Right lung (tissue), 2 donors: ENCODE measurements at regions not wholly inside any gene's neighbourhood (a gene's known extent, or its start where the extent isn't known, plus 50 kb on each side); places are given as distances from the start of the nearest gene placed in this dataset.
A peak's percentile ranks its signal among the peaks of the same experiment; 100 is the strongest.
"Not testable (repeated sequence)": the region's sequence is repeated elsewhere in the genome, so short reads cannot be mapped to it uniquely, and the experiment has no call there.

Experiments used
- DNase-seq, 2 donors: peaks; one replicate each; pipeline ENCODE4 v3.0.0-alpha.2; 2013

DNA sequence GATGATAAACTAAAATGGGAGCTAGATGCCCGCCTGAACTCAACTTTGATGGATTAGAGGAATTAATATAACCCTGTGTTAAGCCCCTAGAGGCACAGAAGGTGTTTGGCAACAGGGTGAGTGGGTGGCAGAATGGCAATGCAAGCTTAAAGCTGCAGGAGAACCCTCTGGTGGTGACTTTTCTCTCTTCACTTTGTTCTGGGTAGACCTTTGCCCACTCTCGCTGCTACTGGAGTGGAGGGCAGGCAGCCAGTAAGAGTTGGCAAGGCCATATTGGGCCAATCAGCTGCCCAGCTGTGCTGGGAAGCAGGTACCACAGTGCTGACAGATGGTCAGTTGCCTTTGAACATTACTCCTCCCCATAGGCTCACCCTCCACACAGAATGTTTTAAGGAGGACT, 468.2 kb downstream of the MMUT start:
- no peak for DNase-seq

DNA sequence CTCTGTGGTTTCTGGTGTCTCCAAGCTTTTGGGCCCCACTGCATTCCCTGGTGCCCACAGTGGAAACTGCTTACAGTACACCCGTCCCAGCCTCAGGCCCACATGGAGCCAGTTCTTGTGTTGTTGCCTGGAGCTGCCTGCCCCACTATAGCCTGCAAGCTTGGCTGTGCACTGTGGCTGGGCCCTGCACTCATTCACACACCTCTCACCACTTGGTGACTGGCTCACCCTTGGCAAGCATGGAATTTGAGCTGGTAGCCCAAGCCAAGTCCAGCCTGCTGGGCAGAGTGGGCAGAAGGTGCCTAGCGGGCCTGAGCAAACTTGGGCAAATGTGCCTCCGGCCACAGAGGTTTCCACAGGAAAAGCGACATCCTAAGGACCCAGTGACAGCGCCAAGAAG, 472.3 kb downstream of the MMUT start:
- DNase-seq, result no peak

DNA sequence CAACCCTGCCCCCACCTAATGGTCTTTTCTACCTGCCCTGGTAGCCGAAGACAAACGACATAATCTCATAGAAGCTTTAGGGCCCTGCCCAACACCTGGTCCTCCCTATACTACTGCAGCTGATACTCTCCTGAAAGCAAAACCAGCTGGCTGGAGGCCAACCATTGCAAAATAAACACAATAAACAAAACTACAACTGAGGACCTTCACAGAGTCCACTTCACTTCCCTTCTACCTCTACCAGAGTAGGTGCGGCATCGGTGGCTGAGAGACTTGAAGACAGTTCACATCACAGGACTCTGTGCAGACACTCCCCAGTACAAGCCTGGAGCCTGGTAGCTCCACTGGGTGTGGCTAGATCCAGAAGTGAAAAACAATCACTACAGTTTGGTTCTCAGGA, 476.2 kb downstream of the MMUT start:
- DNase-seq, result no peak

DNA sequence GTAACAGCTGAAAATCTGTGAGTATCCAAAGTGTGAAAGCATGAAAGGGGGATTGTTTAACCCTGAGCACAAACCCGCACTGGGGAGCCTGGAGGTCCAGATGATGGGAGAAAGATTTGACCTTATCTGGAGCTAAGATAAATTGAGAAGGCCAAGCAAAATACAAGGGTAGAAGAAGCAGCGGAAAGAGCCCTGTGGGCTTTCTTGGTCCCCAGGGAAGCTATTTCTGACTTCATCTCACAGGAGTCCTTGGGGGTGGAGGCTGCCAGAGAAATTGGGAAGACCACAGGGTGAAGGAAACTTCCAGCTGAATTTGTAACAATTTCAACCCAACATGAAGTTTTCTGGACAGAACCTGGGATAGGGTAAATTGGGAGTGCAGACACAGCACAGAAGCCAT, 476.9 kb downstream of the MMUT start:
- DNase-seq, result no peak

DNA sequence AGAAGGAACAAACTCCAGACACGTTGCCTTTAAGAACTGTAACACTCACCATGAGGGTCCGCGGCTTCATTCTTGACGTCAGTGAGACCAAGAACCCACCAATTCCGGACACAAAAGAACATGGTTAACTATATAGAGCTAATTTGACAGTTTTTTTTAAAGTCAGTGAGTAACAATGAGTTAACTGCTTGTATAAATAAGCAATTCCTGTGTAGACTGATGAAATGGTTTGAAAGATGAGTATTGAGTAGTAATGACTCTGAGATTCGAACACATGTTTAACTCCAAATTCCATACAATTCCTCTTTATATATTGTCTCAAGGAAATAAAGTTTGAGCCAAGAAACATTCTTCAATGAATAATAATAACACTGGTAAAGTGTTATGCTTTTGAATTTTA, 478.0 kb downstream of the MMUT start:
- DNase-seq, result no peak

DNA sequence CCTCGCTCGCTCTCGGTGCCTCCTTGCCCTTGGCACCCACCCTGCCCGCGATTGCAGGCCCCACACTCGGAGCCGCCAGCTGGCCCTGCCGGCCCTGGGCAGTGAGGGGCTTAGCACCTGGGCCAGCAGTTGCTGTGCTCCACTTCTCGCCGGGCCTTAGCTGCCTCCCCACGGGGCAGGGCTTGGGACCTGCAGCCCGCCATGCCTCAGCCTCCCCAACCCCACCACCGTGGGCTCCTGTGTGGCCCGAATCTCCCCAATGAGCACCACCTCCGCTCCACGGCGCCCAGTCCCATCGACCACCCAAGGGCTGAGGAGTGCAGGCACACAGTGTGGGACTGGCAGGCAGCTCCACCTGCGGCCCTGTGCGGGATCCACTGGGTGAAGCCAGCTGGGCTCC, 479.1 kb downstream of the MMUT start:
- DNase-seq, result not testable (repeated sequence)

DNA sequence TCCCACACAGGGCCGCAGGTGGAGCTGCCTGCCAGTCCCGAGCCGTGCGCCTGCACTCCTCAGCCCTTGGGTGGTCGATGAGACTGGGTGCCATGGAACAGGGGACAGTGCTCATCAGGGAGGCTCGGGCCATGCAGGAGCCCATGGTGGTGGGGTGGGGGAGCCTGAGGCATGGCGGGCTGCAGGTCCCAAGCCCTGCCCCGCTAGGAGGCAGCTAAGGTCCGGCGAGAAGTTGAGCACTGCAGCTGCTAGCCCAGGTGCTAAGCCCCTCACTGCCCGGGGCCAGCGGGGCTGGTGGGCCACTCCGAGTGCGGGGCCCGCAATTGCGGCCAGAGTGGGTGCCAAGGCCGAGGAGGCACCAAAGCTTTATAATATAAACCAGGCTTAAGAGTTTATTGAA, 479.7 kb downstream of the MMUT start:
- DNase-seq, result no peak

DNA sequence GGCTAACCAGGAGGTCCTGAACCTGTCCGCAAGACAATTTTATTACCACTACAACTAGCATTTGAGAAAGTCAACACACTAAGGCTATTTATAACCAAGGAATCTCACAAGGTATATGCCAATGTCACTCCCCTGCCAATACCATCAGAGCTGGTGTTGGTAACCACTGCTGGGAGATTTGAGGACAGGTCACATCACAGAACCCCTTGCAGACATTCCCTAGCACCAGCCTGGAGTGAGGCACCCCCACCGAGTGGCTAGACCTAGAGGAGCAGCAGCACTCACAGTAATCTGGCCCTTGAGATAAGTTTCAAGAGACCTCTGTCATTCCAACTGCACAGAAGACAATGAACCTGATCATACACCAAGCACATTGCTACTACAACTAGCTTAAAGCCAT, 483.2 kb downstream of the MMUT start:
- DNase-seq, result no peak

DNA sequence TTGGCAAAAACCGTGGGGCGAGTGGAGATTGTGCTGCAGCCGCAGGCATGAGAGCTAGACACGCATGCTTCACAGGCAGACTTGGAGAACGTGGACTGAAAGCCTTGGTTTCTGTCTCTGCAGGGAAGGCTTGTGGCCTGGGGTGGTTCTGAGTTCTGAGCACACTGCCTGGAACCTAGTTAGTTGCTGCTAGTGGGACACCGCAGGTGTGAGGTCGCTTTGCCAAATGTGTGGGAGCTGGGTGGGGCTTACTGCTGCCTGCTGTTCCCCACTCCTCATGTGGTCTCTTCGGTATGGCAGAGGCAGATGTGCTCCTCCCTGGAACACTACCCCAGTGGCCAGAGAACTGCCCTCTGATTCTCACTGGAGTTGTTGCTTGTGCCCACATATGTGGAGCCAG, 484.0 kb downstream of the MMUT start:
- no peak for DNase-seq

DNA sequence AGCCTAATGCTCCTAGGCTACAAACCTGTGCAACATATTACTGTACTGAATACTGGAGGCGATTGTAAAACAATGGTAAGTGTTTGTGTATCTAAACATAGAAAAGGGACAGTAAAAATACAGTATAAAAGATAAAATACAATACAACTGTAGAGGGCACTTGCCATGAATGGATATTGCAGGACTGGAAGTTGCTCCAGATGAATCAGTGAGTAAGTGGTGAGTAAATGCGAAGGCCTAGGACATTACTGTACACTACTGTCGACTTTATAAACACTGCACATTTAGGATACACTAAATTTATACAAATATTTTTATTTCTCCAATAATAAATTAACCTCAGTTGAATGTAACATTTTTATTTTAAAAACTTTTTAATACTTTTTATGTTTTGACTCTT, 485.0 kb downstream of the MMUT start:
- DNase-seq, result no peak

DNA sequence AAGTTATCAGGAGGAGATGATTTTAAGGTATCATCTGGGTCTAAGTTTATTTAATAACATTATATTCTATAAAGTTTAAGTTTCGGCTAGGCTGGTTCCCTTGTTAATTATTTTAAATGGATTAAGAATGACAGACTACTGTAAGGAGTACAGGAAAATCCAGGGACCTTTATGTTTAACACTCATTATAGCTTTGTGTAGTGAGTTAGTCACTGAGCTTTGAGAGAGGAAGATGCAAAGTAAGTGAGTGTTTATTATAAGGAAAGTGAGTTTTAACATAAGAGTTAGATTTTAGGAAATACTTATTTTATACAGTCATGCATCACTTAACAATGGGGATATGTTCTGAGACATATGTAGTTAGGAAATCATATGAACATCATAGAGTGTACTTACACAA, 485.5 kb downstream of the MMUT start:
- no peak for DNase-seq

DNA sequence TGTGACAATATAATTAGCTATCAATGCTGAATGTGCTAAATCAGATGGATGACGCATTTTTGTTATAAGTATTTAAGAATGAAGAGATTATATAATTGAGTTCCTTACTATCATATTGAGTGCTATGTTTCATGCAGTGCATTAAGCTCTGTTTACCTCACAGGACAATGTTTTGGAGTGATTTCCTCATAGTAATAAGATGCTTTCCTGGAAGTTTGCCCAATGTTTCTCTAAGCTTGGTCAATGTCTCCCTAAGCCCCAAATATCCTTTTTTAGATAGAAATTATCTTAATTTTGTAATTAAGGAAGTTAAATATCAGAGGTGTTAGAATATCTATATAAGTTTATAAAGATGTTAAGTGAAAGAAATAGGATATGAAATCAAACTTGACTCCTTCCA, 489.6 kb downstream of the MMUT start:
- DNase-seq, result peak; percentile 11 to 12

DNA sequence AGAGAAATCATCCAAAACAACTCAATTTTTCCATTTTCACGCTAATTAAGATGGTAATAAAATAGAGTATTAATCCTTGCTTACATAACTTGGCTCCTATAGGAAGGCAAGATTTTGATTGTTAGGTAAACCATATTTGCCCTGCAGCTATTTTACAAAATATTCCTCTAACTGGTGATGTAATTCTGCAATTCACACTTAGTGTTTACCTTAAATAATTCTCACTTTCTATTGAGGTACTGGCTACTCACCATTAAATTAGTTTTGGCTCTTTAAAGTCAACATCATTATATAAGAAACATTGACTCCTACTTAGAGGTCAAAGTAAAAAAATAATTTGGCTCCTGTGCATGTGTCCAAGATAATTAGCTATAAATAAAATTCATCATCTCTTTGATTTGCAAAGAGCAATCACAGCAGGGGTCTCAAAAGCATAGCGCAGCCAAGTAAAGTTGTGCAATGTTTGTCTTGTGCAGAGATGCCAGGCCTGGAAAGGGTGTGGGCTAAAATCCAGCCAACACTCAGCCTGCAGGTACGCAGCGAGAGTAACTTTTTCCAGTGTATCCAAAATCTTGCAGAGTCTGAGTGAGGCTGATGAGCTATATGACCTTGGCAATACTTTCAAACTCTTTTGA, 501.2 kb downstream of the MMUT start:
- peak in 1 of 2 donors; percentile 1 for DNase-seq

DNA sequence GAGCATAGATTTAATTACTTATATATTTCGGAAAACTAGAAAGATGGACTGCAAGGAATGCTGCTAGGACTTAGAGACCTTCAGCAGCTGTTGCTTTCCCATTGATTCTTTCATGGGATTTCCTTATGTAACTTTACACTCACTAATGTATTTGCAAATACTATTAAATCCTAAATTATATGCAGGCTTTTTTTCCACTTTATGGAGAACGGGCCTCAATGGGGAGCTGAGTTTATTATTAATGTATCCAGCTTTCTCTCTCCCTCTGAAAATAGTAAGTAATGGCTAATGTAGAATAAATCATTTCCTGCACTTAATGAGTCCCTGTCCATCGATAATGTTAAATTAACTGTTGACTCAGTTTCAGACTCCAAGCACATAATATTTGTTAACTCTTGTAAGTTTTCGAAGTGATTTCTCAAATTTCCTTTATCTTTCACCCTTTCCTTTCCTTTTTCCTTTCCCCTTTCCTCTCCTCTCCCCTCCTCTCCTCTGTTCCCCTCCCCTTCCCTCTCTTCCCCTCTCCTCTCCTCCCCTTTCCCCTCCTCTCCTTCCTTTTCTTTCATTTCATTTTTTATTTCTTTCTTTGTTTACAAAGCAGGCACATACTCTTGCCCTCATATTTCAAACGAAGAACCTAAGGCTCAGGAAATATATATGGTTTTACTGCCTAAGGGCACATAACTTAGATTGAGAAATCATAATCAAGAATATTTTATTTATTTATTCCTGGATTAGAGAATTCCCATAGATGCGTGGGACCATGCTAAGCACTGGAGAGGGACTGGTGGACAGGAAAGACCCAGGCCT, 503.6 kb downstream of the MMUT start:
- DNase-seq, result no peak

DNA sequence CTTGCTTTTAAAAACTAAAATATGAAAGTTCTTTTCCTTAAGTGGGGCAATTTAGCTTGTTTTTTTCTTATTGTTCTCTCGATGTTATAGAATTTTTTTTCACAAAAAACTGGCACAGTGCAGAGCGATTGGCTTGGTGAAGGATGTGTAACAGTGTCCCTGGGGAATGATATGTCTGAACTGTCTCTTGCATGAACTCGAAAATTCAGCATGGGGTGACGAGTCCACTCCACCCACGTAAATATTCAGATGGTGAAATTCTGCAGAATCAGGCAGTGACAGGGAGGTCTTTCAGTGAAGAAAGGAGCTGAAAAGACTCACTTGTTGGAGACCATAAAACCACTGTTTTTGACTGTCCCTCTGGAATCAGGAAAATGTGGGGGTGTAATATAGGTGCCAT, 505.3 kb downstream of the MMUT start:
- no peak for DNase-seq

DNA sequence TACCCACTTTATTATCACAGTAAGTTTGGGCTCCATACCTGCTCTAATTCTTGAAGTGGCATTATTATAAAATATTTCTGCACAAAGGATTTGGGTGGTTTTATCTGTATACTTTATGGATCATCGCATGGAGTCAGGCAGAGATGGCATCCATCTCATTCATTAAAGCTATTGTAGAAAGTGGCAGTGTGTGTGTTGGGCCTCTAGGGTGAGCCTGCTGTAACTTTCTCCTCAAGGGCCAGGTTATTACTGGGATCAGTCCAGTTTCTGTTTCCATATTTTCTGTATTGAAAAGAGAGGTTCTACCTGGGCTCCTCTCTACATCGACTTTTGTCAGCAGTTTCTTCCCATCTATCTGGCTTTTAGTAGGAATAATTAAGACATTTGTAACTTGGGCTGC, 511.1 kb downstream of the MMUT start:
- no peak for DNase-seq

DNA sequence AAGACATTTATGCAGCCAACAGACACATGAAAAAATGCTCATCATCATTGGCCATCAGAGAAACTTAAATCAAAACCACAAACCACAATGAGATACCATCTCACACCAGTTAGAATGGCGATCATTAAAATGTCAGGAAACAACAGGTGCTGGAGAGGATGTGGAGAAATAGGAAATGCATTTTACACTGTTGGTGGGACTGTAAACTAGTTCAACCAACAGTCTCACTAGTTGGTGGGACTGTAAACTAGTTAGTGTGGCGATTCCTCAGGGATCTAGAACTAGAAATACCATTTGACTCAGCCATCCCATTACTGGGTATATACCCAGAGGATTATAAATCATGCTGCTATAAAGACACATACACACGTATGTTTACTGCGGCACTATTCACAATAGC, 518.8 kb downstream of the MMUT start:
- not testable (repeated sequence) for DNase-seq

DNA sequence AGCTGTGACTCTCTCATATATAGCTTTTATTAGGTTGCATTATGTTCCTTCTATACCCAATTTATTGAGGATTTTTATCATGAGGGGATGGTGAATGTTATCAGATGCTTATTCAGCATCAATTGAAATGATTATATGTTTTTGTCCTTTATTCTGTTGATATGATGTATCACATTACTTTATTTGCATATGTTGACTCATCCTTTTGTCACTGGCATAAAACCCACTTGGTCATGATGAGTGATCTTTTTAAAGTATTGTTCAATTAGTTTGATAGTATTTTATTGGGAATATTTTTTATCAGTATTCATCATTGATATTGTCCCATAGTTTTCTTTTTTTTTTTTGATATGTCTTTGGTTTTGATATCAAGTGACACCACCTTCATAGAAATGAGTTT, 529.9 kb downstream of the MMUT start:
- DNase-seq, result no peak

DNA sequence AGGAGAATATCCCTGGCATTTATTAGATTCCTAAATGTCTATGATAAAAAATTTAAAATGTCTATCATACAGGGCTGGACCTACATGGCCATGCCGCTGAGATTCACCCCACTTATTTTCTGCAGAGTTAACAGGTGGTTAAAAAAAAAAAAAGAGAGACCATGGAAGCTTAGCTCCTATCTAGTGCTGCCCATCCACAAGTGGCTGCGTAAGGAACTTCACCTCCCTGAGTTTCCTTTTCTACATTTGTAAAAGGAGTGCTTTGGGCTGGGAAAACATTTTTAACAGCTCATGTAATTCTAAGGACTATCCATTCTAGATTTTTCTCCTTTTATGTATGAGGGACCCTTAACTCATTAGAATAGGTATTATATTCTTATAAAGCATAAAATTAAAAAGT, 534.1 kb downstream of the MMUT start:
- DNase-seq, result no peak

DNA sequence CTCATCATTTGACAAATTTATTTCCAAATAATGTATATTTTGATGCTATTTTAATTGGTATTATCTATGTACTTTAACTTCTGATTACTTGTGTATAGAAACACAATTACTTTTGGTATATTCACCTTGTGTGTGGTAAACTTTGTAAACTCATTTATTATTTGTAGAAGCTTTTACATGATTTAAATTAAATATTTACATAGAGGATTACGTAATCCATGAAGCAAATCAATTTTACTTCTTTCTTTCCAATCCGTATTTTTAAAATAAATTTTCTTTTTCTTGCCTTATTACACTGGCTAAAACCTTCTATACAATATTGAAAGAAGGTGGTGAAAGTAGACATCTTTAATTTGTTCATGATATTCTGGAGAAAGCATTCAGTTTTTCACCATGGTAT, 540.2 kb downstream of the MMUT start:
- no peak for DNase-seq

DNA sequence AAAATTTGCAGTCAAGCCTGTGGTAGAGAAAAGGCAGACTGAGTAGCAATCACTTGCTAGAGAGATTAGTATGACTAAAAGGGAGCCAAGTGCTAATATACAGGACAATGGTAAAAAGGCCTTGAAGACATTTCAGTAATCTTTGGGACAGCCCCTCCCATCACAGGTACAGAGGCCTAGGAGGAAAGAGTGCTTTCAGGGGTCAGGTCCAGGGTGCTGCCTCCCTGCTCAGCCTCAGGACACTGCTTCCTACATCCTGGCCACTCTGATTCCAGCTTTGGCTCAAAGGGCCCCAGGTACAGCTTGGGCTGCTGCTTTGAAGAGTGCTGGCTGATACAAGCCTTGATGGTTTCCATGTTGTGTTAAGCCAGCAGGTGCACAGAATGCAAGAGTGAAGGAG, 543.5 kb downstream of the MMUT start:
- DNase-seq, result no peak

DNA sequence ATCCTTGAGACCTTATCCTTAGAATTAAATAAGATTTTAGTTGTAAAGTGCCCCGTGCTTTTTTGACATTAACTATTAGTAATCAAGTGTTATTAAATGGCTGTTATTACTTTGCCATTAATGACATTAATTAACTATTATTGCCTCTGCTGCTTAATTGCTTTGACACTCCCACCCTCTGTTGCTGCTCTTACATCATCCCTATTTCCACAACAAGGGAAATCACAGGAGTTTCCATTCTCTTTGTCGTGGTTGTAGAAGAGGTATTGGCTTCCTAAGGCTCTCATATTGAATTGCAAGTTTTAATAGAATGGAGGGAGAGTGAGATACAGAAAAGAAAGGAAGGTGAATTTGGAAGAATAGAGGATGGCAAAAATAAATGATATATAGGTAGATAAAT, 545.8 kb downstream of the MMUT start:
- DNase-seq, result no peak

DNA sequence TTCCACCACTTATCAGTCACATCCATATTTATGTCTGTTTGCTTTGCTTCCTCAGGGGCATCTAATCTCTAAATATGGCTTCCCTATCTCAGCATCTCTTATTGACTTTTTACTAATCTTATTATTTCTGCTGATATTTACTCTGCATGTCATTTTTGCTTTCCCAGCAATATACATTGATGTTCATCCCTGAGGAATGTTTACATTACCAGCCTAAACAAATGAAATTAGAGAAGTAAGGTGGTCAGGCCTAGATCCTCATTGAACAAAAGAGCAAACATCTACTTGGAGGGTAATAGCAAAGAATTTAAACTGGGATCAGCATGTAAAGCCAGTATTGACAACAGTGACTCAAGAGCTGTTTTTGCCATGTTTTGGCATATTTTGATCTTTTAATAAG, 546.4 kb downstream of the MMUT start:
- no peak for DNase-seq

DNA sequence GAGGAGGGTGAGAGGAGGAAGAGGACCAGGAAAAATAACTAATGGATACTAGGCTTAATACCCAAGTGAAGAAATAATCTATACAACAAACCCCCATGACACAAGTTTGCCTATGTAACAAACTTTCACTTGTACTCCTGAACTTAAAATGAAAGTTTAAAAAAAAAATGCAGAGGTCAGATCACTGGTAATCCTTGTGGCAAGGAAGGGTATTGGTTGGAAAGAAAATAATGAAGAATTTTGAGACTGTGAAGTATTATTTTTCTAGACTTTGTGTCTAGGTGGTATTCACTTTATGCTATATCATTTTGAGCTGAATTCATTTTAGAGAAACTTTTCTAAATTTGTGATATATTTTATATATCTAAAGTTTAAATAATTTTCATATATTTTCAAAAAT, 547.5 kb downstream of the MMUT start:
- no peak for DNase-seq
